ENCODE measurements at regions not wholly inside any gene's neighbourhood (a gene's known extent, or its start where the extent isn't known, plus 50 kb on each side); places are given as distances from the start of the nearest gene placed in this dataset.

- TF ChIP-seq CTCF (conservative IDR thresholded peaks at IDR 0.05 in 1 of 2, IDR thresholded peaks at IDR 0.05 in 1 of 2; ENCODE audit: extremely low read depth in 1 of 2, insufficient read depth in 1 of 2, low read depth in 1 of 2, low read length in 2 of 2) (no peak), EZH2 (IDR thresholded peaks at IDR 0.05; ENCODE audit: borderline replicate concordance, low read length) (no peak)
Observed at GRCh38 chr7:130804220-130804619, 70.2 kb upstream of the KLF14 start.

Measured in mammary epithelial cell (primary cell).